ENCODE measurements at regions not wholly inside any gene's neighbourhood (a gene's known extent, or its start where the extent isn't known, plus 50 kb on each side); places are given as distances from the start of the nearest gene placed in this dataset.

- Histone ChIP-seq H3K27me3 (ENCODE audit: insufficient read depth in 3 of 3, low read length in 2 of 3) (no peaks in the 10 kb centered on the region), H3K27ac (no peak overlapping the region), H3K4me3 (no peak overlapping the region), H3K9me3 (no peaks in the 10 kb centered on the region), H3K36me3 (ENCODE audit: insufficient read depth in 1 of 2, low read depth in 1 of 2) (no peaks in the 10 kb centered on the region), H3K4me1 (no peaks in the 10 kb centered on the region)
- intact Hi-C loops (cut with DNase I), result no loop called here
- DNase-seq (no peak), ATAC-seq (no peak)
- no peak for TF ChIP-seq CTCF (IDR thresholded peaks at IDR 0.05)
Observed at GRCh38 chr9:117823576-117823975, 119.4 kb downstream of the TLR4 start.

- WGBS, 3 donors, result 42 to 53% (median 44%) methylated on average over 4 of the region's 4 CpGs
- Histone ChIP-seq H3K4me1 (no peaks in the 10 kb centered on the region), H3K4me3 (no peak overlapping the region), H3K27me3 (ENCODE audit: insufficient read depth in 3 of 3, low read length in 2 of 3) (no peaks in the 10 kb centered on the region), H3K36me3 (ENCODE audit: insufficient read depth in 1 of 2, low read depth in 1 of 2) (no peaks in the 10 kb centered on the region), H3K27ac (no peak overlapping the region), H3K9me3 (no peaks in the 10 kb centered on the region)
- ATAC-seq (no peak), DNase-seq (no peak)
- TF ChIP-seq CTCF (IDR thresholded peaks at IDR 0.05), result no peak
- intact Hi-C loops (cut with DNase I), result no loop called here
Observed at GRCh38 chr9:117825609-117826347, 121.6 kb downstream of the TLR4 start.

- Histone ChIP-seq H3K9me3 (no peaks in the 10 kb centered on the region), H3K4me3 (no peak overlapping the region), H3K36me3 (ENCODE audit: insufficient read depth in 1 of 2, low read depth in 1 of 2) (no peaks in the 10 kb centered on the region), H3K4me1 (no peaks in the 10 kb centered on the region), H3K27ac (no peak overlapping the region), H3K27me3 (ENCODE audit: insufficient read depth in 3 of 3, low read length in 2 of 3) (no peaks in the 10 kb centered on the region)
- intact Hi-C loops (cut with DNase I), result no loop called here
- no peak for ATAC-seq
- DNase-seq, result no peak
- TF ChIP-seq CTCF (IDR thresholded peaks at IDR 0.05), result no peak
- 72 to 77% (median 75%) methylated on average over 3 of the region's 3 CpGs for WGBS, 3 donors
Observed at GRCh38 chr9:117826837-117827236, 122.6 kb downstream of the TLR4 start.

GRCh38 chr9:117827456-117827855 is 123.3 kb downstream of the TLR4 start:
- H3K27ac ChIP-seq, result no peak overlapping the region
- no peaks in the 10 kb centered on the region for H3K9me3 ChIP-seq
- TF ChIP-seq CTCF (IDR thresholded peaks at IDR 0.05), result no peak
- 58 to 69% (median 64%) methylated on average over 7 of the region's 7 CpGs for WGBS, 3 donors
- ATAC-seq (no peak), DNase-seq (no peak)
- no peaks in the 10 kb centered on the region for H3K27me3 ChIP-seq (ENCODE audit: insufficient read depth in 3 of 3, low read length in 2 of 3)
- H3K4me3 ChIP-seq, result no peak overlapping the region
- no peaks in the 10 kb centered on the region for H3K36me3 ChIP-seq (ENCODE audit: insufficient read depth in 1 of 2, low read depth in 1 of 2)
- intact Hi-C loops (cut with DNase I), result no loop called here
- H3K4me1 ChIP-seq, result no peaks in the 10 kb centered on the region

- TF ChIP-seq CTCF (IDR thresholded peaks at IDR 0.05), result no peak
- Histone ChIP-seq H3K27me3 (ENCODE audit: insufficient read depth in 3 of 3, low read length in 2 of 3) (no peaks in the 10 kb centered on the region), H3K27ac (no peak overlapping the region), H3K36me3 (ENCODE audit: insufficient read depth in 1 of 2, low read depth in 1 of 2) (no peaks in the 10 kb centered on the region), H3K9me3 (no peaks in the 10 kb centered on the region), H3K4me3 (no peak overlapping the region), H3K4me1 (no peaks in the 10 kb centered on the region)
- ATAC-seq, result no peak
- no peak for DNase-seq
- intact Hi-C loops (cut with DNase I), result no loop called here
Observed at GRCh38 chr9:117828466-117828865, 124.3 kb downstream of the TLR4 start.

All from psoas muscle (tissue), 7 donors.